HG03457 (cell line): ENCODE measurements at regions not wholly inside any gene's neighbourhood (a gene's known extent, or its start where the extent isn't known, plus 50 kb on each side); places are given as distances from the start of the nearest gene placed in this dataset.
"Not testable (repeated sequence)": the region's sequence is repeated elsewhere in the genome, so short reads cannot be mapped to it uniquely, and the experiment has no call there.

Experiments
- ATAC-seq: cut with Tn5 transposase; IDR thresholded peaks from one replicate; pipeline ENCODE4 v1.9.1; 2021; ENCODE audit warnings: moderate number of reproducible peaks; ENCODE audit not compliant: unreplicated experiment

- ATAC-seq, result no peak
These were observed 1151.3 kb upstream of the CRIM1 start for GRCh38 chr2:35204323-35204722.

DNA sequence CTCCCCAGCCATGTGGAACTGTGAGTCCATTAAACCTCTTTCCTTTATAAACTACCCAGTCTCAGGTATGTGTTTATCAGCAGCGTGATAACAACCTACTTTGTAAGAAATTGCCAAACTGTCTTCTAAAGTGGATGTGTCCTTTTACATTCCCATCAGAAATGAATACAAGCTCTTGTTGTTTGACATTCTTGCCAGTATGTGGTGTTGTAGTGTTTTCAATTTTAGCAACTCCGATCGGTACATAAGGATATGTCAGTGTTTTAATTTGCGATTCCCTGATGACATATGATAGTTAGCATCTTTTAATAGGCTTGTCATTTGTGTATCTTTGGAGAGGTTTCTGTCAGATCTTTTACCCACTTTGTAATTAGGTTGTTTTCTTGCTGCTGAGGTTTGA lies 1156.3 kb upstream of the CRIM1 start:
- ATAC-seq, result no peak

DNA sequence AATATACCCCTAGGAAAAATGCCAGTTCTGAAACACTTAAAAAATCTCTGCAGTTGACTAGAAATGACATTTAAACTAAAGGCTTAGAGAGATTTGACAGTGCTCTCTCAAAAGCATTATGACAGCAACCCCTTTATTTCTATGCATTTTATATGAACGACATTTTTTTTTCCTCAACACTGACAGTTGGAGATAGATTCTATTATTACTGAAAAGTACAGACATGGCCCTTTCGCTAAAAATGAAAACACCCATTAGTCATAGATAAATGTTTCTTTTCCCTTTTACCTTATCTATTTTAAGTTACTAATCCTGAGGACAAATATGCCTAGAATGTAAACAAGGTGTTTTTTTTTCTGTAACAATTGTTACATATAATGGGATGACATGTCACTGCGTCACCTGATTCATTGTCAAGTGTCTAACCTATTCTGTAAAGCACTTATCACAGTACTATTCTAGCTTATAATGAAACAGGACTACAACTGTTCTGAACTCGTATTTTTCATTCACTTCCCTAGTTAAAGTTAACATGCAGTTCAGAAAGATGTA lies 1169.6 kb upstream of the CRIM1 start:
- ATAC-seq, result no peak

- no peak for ATAC-seq
These were observed 1171.1 kb upstream of the CRIM1 start for GRCh38 chr2:35184471-35184870.

DNA sequence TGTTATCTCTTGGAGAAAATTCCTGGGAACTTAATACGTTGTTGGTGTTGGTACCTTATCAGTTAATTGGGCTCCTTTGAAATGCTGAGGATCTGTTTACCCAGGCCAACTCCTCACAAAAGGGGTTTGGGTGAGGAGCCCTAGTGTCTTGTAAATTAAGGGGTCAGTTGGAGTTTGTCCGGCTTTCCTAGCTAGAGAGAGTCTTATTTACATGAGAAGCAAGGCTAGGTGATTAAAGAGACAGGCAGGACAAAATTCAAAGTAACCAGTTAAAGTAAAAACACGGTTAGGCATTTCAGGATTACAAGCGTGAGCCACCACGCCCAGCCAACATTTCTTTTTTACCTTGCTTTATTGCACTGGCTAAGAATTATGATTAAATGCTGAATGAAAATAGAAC lies 1178.9 kb upstream of the CRIM1 start:
- not testable (repeated sequence) for ATAC-seq

- no peak for ATAC-seq
These were observed 1180.7 kb upstream of the CRIM1 start for GRCh38 chr2:35174845-35175244.

DNA sequence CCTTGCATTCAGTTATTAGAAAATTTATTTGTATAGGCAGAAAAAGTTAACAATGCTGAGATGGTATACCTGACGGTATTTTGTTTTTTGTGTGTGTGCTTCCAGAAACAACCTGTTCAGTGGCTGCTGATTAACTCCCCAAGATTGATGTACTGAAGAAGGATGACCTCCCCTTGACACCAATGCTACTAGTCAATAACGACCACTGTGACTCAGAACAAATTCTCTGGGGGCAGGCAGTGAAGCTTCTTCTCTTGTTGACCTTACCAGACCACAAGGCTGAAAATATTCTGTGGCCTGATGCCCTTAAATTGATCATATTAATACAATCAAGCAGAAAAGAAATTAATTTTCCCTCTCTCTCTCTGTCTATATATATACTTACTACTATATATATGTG lies 1182.9 kb upstream of the CRIM1 start:
- ATAC-seq, result no peak

DNA sequence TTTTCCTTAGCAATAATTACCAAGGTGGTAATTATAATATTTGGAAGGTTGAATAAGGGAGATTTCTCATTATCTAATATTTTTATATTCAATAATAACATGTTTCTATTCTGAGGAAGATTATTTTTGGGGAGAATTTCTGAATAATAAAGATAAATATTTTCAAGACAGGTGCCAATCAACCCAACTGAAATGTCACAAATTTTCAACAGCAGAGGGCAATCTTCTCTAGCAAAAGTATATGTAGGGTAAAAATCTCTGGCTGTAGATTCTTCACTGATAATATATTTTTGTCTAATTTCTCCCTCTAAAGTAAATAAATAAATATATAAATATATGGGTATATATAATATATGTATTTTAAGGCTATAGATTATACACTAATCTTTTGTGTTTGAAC lies 1187.2 kb upstream of the CRIM1 start:
- no peak for ATAC-seq

GRCh38 chr2:35163948-35164347 lies 1191.6 kb upstream of the CRIM1 start:
- no peak for ATAC-seq

GRCh38 chr2:35160871-35161270 lies 1194.7 kb upstream of the CRIM1 start:
- no peak for ATAC-seq

- no peak for ATAC-seq
These were observed 1229.7 kb upstream of the CRIM1 start for GRCh38 chr2:35125871-35126270.

- ATAC-seq, result no peak
These were observed 1230.3 kb upstream of the CRIM1 start for GRCh38 chr2:35125278-35125677.

GRCh38 chr2:35116151-35116550 lies 1239.4 kb upstream of the CRIM1 start:
- no peak for ATAC-seq

DNA sequence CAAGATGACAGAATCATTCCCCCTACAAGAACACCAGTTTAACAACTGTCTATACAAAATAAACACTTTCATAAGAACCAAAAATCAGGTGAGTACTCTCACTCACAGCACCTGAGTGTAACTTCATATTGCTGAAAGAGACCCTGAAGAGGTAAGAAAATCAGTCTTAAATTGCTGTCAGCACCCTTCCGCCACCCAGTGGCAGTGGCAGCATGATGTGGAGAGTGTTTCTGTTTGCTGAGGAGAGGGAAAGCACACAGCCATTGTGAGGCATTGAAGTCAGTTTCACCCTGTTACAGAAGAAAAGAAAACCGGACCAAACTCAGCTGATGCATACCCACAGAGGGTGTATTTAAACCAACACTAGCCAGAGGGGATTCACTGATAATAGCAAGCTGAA lies 1240.8 kb upstream of the CRIM1 start:
- no peak for ATAC-seq

DNA sequence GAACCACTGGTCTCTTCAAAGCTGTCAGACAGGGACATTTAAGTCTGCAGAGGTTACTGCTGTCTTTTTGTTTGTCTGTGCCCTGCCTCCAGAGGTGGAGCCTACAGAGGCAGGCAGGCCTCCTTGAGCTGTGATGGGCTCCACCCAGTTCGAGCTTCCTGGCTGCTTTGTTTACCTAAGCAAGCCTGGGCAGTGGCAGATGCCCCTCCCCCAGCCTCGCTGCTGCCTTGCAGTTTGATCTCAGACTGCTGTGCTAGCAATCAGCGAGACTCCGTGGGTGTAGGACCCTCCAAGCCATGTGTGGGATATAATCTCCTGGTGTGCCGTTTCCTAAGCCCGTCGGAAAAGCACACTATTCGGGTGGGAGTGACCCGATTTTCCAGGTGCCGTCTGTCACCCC lies 1243.2 kb upstream of the CRIM1 start:
- not testable (repeated sequence) for ATAC-seq

GRCh38 chr2:35104309-35104708 lies 1251.3 kb upstream of the CRIM1 start:
- no peak for ATAC-seq

- ATAC-seq, result no peak
These were observed 1256.2 kb upstream of the CRIM1 start for GRCh38 chr2:35099342-35099741.

- ATAC-seq, result no peak
These were observed 1273.5 kb upstream of the CRIM1 start for GRCh38 chr2:35082072-35082471.

DNA sequence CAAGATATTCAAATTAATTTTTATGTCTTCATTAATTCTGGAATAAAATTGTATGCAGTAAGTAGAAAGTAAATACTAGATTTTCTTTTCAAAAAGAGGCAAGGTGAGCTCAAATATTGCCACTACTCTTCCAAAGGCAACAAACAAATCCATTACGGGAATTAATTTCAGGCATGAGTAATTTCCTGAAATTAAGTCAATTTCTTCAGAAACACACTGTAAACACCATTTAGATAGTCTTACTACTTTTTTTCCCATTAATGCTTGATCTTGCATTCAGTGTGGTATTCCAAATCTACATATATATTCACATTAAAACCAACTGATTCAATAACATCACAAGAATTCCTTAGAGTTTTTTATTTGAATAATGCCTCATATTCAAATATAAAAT lies 1274.0 kb upstream of the CRIM1 start:
- no peak for ATAC-seq

DNA sequence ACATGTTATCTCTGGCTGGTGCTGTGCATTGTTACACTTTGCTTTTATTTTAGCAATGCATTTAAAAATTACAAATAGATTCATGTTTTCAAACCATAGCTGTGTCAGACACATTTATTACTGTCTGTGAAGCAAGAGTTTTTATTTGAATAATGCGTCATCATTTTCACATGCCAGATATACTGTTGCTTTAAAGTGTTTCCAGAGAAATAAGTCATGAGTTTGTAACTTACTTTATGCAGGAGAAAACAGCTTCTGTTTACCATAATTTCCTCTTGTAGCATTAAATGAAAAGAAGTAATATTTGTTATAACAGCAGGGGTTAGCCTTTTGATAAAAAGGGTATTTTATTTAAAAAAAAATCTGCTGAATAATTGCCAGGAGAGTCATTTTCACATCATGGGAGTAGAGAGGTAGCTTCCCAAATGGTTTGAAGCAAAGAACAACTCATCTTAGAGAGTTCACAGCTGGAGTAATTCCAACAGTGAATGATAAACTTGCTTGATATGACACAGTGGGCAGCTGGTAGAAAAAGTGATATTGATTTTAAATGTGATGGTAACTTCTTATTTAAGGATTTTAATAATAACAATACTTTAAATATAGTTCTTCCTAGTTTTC lies 1274.5 kb upstream of the CRIM1 start:
- ATAC-seq, result no peak

GRCh38 chr2:35080231-35080910 lies 1275.2 kb upstream of the CRIM1 start:
- ATAC-seq, result no peak

DNA sequence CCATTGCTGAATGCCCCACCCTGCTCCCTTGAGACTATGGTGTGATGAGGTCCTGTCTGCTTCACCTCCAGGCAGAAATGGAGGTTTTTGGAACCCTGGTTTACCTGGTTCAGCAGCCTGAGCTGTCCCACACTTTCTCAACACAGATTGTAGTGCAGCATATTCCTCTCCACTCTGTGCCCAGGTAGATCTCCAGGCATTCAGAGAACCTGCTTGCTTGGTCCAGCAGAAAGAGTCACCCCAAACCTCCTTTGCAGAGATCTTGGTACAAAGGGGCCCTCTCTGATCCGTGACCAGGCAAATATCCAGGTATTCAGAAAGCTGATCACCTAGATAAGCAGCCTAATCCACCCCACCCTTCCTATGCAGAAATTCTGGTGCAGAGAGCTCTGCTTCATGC lies 1288.2 kb upstream of the CRIM1 start:
- ATAC-seq, result no peak

DNA sequence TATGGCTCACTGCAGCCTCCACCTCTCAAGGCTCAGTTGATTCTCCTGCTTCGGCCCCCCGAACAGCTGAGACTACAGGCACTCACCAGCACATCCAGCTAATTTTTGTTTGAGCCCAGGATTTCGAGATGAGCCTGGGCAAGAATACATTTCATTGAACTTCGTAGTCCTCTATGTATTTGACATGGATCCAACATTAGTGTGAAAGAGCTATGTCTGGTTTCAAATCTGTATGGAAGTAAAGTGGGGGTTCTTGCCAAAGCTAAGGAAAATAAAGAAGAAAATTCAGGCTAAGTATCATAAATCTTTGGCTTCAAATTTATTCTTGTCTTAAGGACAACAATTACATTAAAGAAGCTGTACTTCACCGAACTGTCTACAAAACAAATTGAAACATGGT lies 1291.7 kb upstream of the CRIM1 start:
- ATAC-seq, result no peak
